ENCODE measurements at regions not wholly inside any gene's neighbourhood (a gene's known extent, or its start where the extent isn't known, plus 50 kb on each side); places are given as distances from the start of the nearest gene placed in this dataset.

GRCh38 chr18:39211461-39211860 is 1645.9 kb upstream of the CELF4 start:
- TF ChIP-seq CTCF (IDR thresholded peaks at IDR 0.05) (no peak), POLR2A (IDR thresholded peaks at IDR 0.05) (no peak)
